Activated gamma-delta T cell treated with anti-CD3 and anti-CD28 coated beads, Interleukin-2, amount 50 U/mL, for 16 hours (primary cell): ENCODE measurements at regions not wholly inside any gene's neighbourhood (a gene's known extent, or its start where the extent isn't known, plus 50 kb on each side); places are given as distances from the start of the nearest gene placed in this dataset.

ENCODE experiments used
- DNase-seq: peaks from one replicate; pipeline ENCODE4 v3.0.0-alpha.2; 2020; ENCODE audit warnings: low read depth

GRCh38 chr11:11078344-11079086 is 220.7 kb upstream of the ZBED5 start:
- DNase-seq, result no peak

- no peak for DNase-seq
These were observed 220.0 kb upstream of the ZBED5 start for GRCh38 chr11:11077898-11078297.

- no peak for DNase-seq
These were observed 219.0 kb upstream of the ZBED5 start for GRCh38 chr11:11076879-11077278.

GRCh38 chr11:11076276-11076675 is 218.4 kb upstream of the ZBED5 start:
- DNase-seq, result no peak

GRCh38 chr11:11075515-11076171 is 217.8 kb upstream of the ZBED5 start:
- no peak for DNase-seq

- no peak for DNase-seq
These were observed 217.0 kb upstream of the ZBED5 start for GRCh38 chr11:11074686-11075335.

GRCh38 chr11:11073996-11074395 is 216.1 kb upstream of the ZBED5 start:
- DNase-seq, result no peak

- DNase-seq, result no peak
These were observed 214.2 kb upstream of the ZBED5 start for GRCh38 chr11:11072067-11072466.

- DNase-seq, result no peak
These were observed 213.6 kb upstream of the ZBED5 start for GRCh38 chr11:11071486-11071885.

GRCh38 chr11:11070976-11071375 is 213.1 kb upstream of the ZBED5 start:
- no peak for DNase-seq

GRCh38 chr11:11069841-11070835 is 212.3 kb upstream of the ZBED5 start:
- DNase-seq, result no peak

GRCh38 chr11:11068113-11068512 is 210.3 kb upstream of the ZBED5 start:
- no peak for DNase-seq

- no peak for DNase-seq
These were observed 207.5 kb upstream of the ZBED5 start for GRCh38 chr11:11065396-11065795.

- no peak for DNase-seq
These were observed 199.6 kb upstream of the ZBED5 start for GRCh38 chr11:11057472-11057854.

GRCh38 chr11:11056749-11057471 is 199.1 kb upstream of the ZBED5 start:
- DNase-seq, result no peak

- no peak for DNase-seq
These were observed 198.5 kb upstream of the ZBED5 start for GRCh38 chr11:11056316-11056715.

GRCh38 chr11:11047851-11048610 is 190.2 kb upstream of the ZBED5 start:
- DNase-seq, result no peak

GRCh38 chr11:11046781-11047180 is 188.9 kb upstream of the ZBED5 start:
- no peak for DNase-seq

- DNase-seq, result no peak
These were observed 187.5 kb upstream of the ZBED5 start for GRCh38 chr11:11045156-11045930.
